SK-N-MC (cell line): ENCODE measurements at regions not wholly inside any gene's neighbourhood (a gene's known extent, or its start where the extent isn't known, plus 50 kb on each side); places are given as distances from the start of the nearest gene placed in this dataset.

Experiments used
- DNase-seq: peaks from one replicate; pipeline ENCODE4 v3.0.0-alpha.2; 2011; ENCODE audit warnings: low read depth, low spot score
- H3K27ac ChIP-seq: fragments of 200-600 bp; sonication (generic); 2 replicates; pipeline ENCODE4 v1.5.1; 2016; ENCODE audit warnings: mixed run types
- H3K36me3 ChIP-seq: fragments of 200-600 bp; sonication (generic); 2 replicates; pipeline ENCODE4 v1.6.1; 2017; ENCODE audit warnings: antibody characterized with exemption, low read length, mixed read lengths; ENCODE audit not compliant: insufficient read depth
- H3K4me3 ChIP-seq: fragments of 200-600 bp; sonication (generic); 2 replicates; pipeline ENCODE4 v1.5.1; 2016
- H3K9ac ChIP-seq: fragments of 200-600 bp; sonication (generic); 2 replicates; pipeline ENCODE4 v1.8.0; 2017; ENCODE audit warnings: mixed run types, mixed read lengths; ENCODE audit not compliant: insufficient read length
- H3K9me3 ChIP-seq: fragments of 200-600 bp; sonication (generic); 2 replicates; pipeline ENCODE4 v1.6.1; 2017; ENCODE audit warnings: low read depth, mild to moderate bottlenecking, antibody characterized with exemption, low read length, moderate library complexity, mixed read lengths
- EZH2 ChIP-seq: fragments of 200-600 bp; sonication (generic); IDR thresholded peaks from one replicate; pipeline ENCODE4 v1.6.1; 2017; ENCODE audit warnings: antibody characterized with exemption
- FOXP2 ChIP-seq: optimal IDR thresholded peaks from 2 replicates; pipeline ENCODE3; 2011; ENCODE audit warnings: mild to moderate bottlenecking, moderate library complexity; ENCODE audit not compliant: insufficient read depth; ENCODE audit errors: extremely low read length, control extremely low read depth
- POLR2AphosphoS5 ChIP-seq: IDR thresholded peaks from 2 replicates; pipeline ENCODE4 v1.6.1; 2012; ENCODE audit warnings: mild to moderate bottlenecking, low read depth, low read length, borderline replicate concordance

GRCh38 chr2:76498360-76498759, 787.6 kb upstream of the GCFC2 start:
- Histone ChIP-seq H3K9me3 (no peaks in the 10 kb centered on the region), H3K9ac (no peak overlapping the region), H3K36me3 (no peaks in the 10 kb centered on the region), H3K4me3 (no peak overlapping the region), H3K27ac (no peak overlapping the region)
- TF ChIP-seq EZH2, result no peak
- no peak for TF ChIP-seq POLR2AphosphoS5
- TF ChIP-seq FOXP2, result no peak
- no peak for DNase-seq

- DNase-seq, result no peak
- Histone ChIP-seq H3K9me3 (no peaks in the 10 kb centered on the region), H3K27ac (no peak overlapping the region)
Measured at GRCh38 chr2:76491503-76491902, 780.8 kb upstream of the GCFC2 start.

GRCh38 chr2:76478266-76479035, 767.7 kb upstream of the GCFC2 start:
- Histone ChIP-seq H3K27ac (no peak overlapping the region), H3K36me3 (no peaks in the 10 kb centered on the region), H3K9me3 (no peaks in the 10 kb centered on the region), H3K4me3 (no peak overlapping the region), H3K9ac (no peak overlapping the region)
- TF ChIP-seq POLR2AphosphoS5 (no peak), EZH2 (no peak), FOXP2 (no peak)
- DNase-seq, result no peak

More at GRCh38 chr2:76491503-76491902, 780.8 kb upstream of the GCFC2 start:
- TF ChIP-seq POLR2AphosphoS5, result no peak
- Histone ChIP-seq H3K4me3 (no peak overlapping the region), H3K36me3 (no peaks in the 10 kb centered on the region), H3K9ac (no peak overlapping the region)

- no peak overlapping the region for H3K27ac ChIP-seq
- H3K4me3 ChIP-seq, result no peak overlapping the region
- no peak for DNase-seq
- TF ChIP-seq POLR2AphosphoS5, result no peak
- H3K36me3 ChIP-seq, result no peaks in the 10 kb centered on the region
- H3K9ac ChIP-seq, result no peak overlapping the region
- H3K9me3 ChIP-seq, result no peaks in the 10 kb centered on the region
Measured at GRCh38 chr2:76472946-76473345, 762.2 kb upstream of the GCFC2 start.

GRCh38 chr2:76469066-76469465, 758.4 kb upstream of the GCFC2 start:
- no peak for DNase-seq
- Histone ChIP-seq H3K4me3 (no peak overlapping the region), H3K27ac (no peak overlapping the region), H3K9me3 (no peaks in the 10 kb centered on the region), H3K9ac (no peak overlapping the region), H3K36me3 (no peaks in the 10 kb centered on the region)
- TF ChIP-seq FOXP2 (no peak), EZH2 (no peak), POLR2AphosphoS5 (no peak)

- no peaks in the 10 kb centered on the region for H3K9me3 ChIP-seq
- no peak overlapping the region for H3K27ac ChIP-seq
- no peak for DNase-seq
- TF ChIP-seq FOXP2, result no peak
- no peak for TF ChIP-seq POLR2AphosphoS5
- TF ChIP-seq EZH2, result no peak
- H3K4me3 ChIP-seq, result no peak overlapping the region
- no peak overlapping the region for H3K9ac ChIP-seq
- H3K36me3 ChIP-seq, result no peaks in the 10 kb centered on the region
Measured at GRCh38 chr2:76467326-76467725, 756.6 kb upstream of the GCFC2 start.

- Histone ChIP-seq H3K9ac (no peak overlapping the region), H3K9me3 (no peaks in the 10 kb centered on the region), H3K4me3 (no peak overlapping the region), H3K27ac (no peak overlapping the region), H3K36me3 (no peaks in the 10 kb centered on the region)
- no peak for DNase-seq
- TF ChIP-seq EZH2 (no peak), POLR2AphosphoS5 (no peak), FOXP2 (no peak)
Measured at GRCh38 chr2:76464310-76464709, 753.6 kb upstream of the GCFC2 start.

- no peak for TF ChIP-seq POLR2AphosphoS5
- no peak for TF ChIP-seq EZH2
- TF ChIP-seq FOXP2, result no peak
- H3K9me3 ChIP-seq, result no peaks in the 10 kb centered on the region
- no peak for DNase-seq
- no peak overlapping the region for H3K9ac ChIP-seq
- no peak overlapping the region for H3K27ac ChIP-seq
- H3K36me3 ChIP-seq, result no peaks in the 10 kb centered on the region
- no peak overlapping the region for H3K4me3 ChIP-seq
Measured at GRCh38 chr2:76461431-76461830, 750.7 kb upstream of the GCFC2 start.

- no peaks in the 10 kb centered on the region for H3K36me3 ChIP-seq
- TF ChIP-seq POLR2AphosphoS5, result no peak
- no peak for TF ChIP-seq FOXP2
- TF ChIP-seq EZH2, result no peak
- no peak for DNase-seq
- no peaks in the 10 kb centered on the region for H3K9me3 ChIP-seq
- H3K9ac ChIP-seq, result no peak overlapping the region
- H3K4me3 ChIP-seq, result no peak overlapping the region
- H3K27ac ChIP-seq, result no peak overlapping the region
Measured at GRCh38 chr2:76455910-76456309, 745.2 kb upstream of the GCFC2 start.
